H1 (cell line): ENCODE measurements at regions not wholly inside any gene's neighbourhood (a gene's known extent, or its start where the extent isn't known, plus 50 kb on each side); places are given as distances from the start of the nearest gene placed in this dataset.

Experiments
- BACH1 ChIP-seq: IDR thresholded peaks from 2 replicates; pipeline ENCODE4 v1.6.1; 2012; ENCODE audit warnings: low read length, improper control_type of control experiment
- BCL11A ChIP-seq, 2 experiments: IDR thresholded peaks; one replicate each; pipeline ENCODE4 v1.6.1; 2011; ENCODE audit warnings: low read depth in 2 of 2, low read length in 2 of 2, mild to moderate bottlenecking in 2 of 2
- BRCA1 ChIP-seq: IDR thresholded peaks from 2 replicates; pipeline ENCODE4 v1.6.1; 2012; ENCODE audit warnings: low read depth, low read length, improper control_type of control experiment
- POLR2AphosphoS5 ChIP-seq: IDR thresholded peaks from 2 replicates; pipeline ENCODE4 v1.6.1; 2011; ENCODE audit warnings: low read depth, low read length
- POU5F1 ChIP-seq: IDR thresholded peaks from 2 replicates; pipeline ENCODE4 v1.6.1; 2011; ENCODE audit warnings: low read depth, mild to moderate bottlenecking, low read length, moderate library complexity
- SP4 ChIP-seq: IDR thresholded peaks from 2 replicates; pipeline ENCODE4 v1.6.1; 2012; ENCODE audit warnings: low read length, inconsistent platforms

GRCh38 chr6:140921366-140922226 lies 1211.1 kb upstream of the GJE1 start (continued):
- TF ChIP-seq SP4 (no peak), POLR2AphosphoS5 (no peak), BRCA1 (no peak), BCL11A (IDR thresholded peaks at IDR 0.05; ENCODE audit: low read depth in 2 of 2, low read length in 2 of 2) (no peak), POU5F1 (no peak), BACH1 (no peak)
